Heart right ventricle (tissue), 16 donors: ENCODE measurements at regions not wholly inside any gene's neighbourhood (a gene's known extent, or its start where the extent isn't known, plus 50 kb on each side); places are given as distances from the start of the nearest gene placed in this dataset.
A peak's percentile ranks its signal among the peaks of the same experiment; 100 is the strongest.

Experiments used
- ATAC-seq, 8 donors: fragments of 200-7000 bp; cut with Tn5 transposase; one replicate each; pipeline ENCODE4 v1.9.1; 2020; ENCODE audit warnings: mild to moderate bottlenecking in 8 of 8, moderate library complexity in 8 of 8, moderate number of reproducible peaks in 1 of 8
- DNase-seq, 2 donors: peaks; one replicate each; pipeline ENCODE4 v3.0.0-alpha.2; 2020
- H3K27ac ChIP-seq, 10 donors: fragments of 200-600 bp; sonication (generic) in 2 of 10; one replicate each; pipeline versions ENCODE4 v1.5.0 to v1.8.0; 2020 to 2022; ENCODE audit warnings: mild to moderate bottlenecking in 3 of 10
- H3K27me3 ChIP-seq, 7 donors: fragments of 200-600 bp; one replicate each; pipeline ENCODE4 v1.8.0; 2021 to 2022; ENCODE audit warnings: mild to moderate bottlenecking in 2 of 7
- H3K36me3 ChIP-seq, 9 donors: fragments of 200-600 bp; sonication (generic) in 1 of 9; one replicate each; pipeline versions ENCODE4 v1.5.0 to v1.8.0; 2020 to 2022; ENCODE audit warnings: mild to moderate bottlenecking in 2 of 9
- H3K4me1 ChIP-seq, 9 donors: fragments of 200-600 bp; sonication (generic) in 1 of 9; one replicate each; pipeline versions ENCODE4 v1.5.0 to v1.8.0; 2020 to 2022; ENCODE audit warnings: mild to moderate bottlenecking in 4 of 9
- H3K4me3 ChIP-seq, 10 donors: fragments of 200-600 bp; sonication (generic) in 2 of 10; one replicate each; pipeline versions ENCODE4 v1.5.0 to v1.8.0; 2020 to 2022; ENCODE audit warnings: mild to moderate bottlenecking in 7 of 10, moderate library complexity in 2 of 10
- H3K9me3 ChIP-seq, 11 donors: fragments of 200-600 bp in 10 of 11; sonication (generic) in 2 of 11; one replicate each; pipeline versions ENCODE4 v1.5.0 to v1.8.0; 2013 to 2022; ENCODE audit warnings: mild to moderate bottlenecking in 2 of 11, control low read depth in 1 of 11, moderate library complexity in 1 of 11
- WGBS, 2 donors: extraction: QIAGEN DNeasy Blood & Tissue Kit; methylation state at CpG; one replicate each; pipeline ENCODE4 v1.1.7; 2013; ENCODE audit warnings: inconsistent platforms in 1 of 2; 5-methylcytosine and 5-hydroxymethylcytosine counted together
- intact Hi-C, 10 donors: fragments of 100-400 bp; cut with DNase I; formaldehyde crosslinking; loops; one replicate each; pipeline versions ENCODE4 v1.11.1 to v1.14.2; 2022
- TF ChIP-seq, protein P1 (sequence below), 9 donors: fragments of 200-600 bp; sonication (generic) in 2 of 9; IDR thresholded peaks; one replicate each; pipeline versions ENCODE4 v1.5.0 to v1.8.0; 2021 to 2022; ENCODE audit warnings: antibody characterized with exemption in 9 of 9, mild to moderate bottlenecking in 5 of 9, moderate library complexity in 1 of 9
- donor health status: Arrhythmogenic right ventricular cardiomyopathy.
- donor health status: ischemic (EF 13 %, LVEDD 7.1; RV severe dilation, severe dysfunction).
- donor health status: healthy with polysubstance abuse.
- donor health status: DM: no; HTN: yes; CAD: no.
- donor health status: DM: no; HTN: no; CAD: no.
- donor health status: ischemic (EF 25% LVEDD 6.9; RV normal size, moderate dysfunction).
- donor health status: ischemic (EF 25% LVEDD 5.7; RV mildly dilated, moderate dysfunction).
- donor health status: healthy.
- donor health status: DM: yes; HTN: yes; CAD: no.
- donor health status: Ischemic cardiomyopathy.
- donor health status: ischemic (EF 35%, LVEDD 5.7; RV mildly dilated, moderate dysfunction).
- donor health status: nonischemic (EF 11% LVEDD 7.7; RV severe dilation, severe dysfunction).
- donor health status: DM: yes; HTN: yes; CAD: no.
- donor health status: PGD.
- donor health status: ischemic (EF 29% LVEDD 5.4; RV normal size, mild dysfunction).
- donor health status: nonischemic (EF 23%, LVEDD 6.1; RV moderate dilation, normal function).

DNA sequence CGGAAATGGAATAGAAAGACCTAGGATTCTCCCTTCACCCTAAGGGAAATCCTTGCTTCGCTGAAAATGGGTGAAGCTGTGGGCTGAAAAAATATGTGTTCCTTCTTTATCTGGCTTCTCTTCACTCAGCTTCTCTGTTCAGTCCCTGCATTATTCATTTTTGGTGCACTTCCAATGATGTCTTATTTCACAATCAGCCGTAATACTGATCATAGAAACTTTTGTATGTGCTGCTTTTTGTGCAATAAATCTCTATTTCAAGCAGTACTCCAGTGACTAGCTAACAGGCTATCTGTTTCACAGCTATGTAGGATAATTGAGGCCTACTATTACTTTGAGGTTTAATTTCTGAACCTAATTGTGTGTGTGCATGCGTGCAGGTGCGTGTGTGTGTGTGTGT lies 144.6 kb downstream of the FOXL1 start:
- Histone ChIP-seq H3K4me1 (peaks cover 0 to 11% (median 0%) of the 10 kb centered on the region in 9 donors), H3K36me3 (no peaks in the 10 kb centered on the region), H3K4me3 (no peak overlapping the region), H3K27me3 (peaks cover 0 to 10% (median 0%) of the 10 kb centered on the region in 7 donors), H3K9me3 (no peaks in the 10 kb centered on the region), H3K27ac (no peak overlapping the region)
- intact Hi-C loops, result no loop called here
- 79 to 86% methylated on average over 5 of the region's 5 CpGs for WGBS, 2 donors
- DNase-seq, result no peak
- TF ChIP-seq, protein P1, sequence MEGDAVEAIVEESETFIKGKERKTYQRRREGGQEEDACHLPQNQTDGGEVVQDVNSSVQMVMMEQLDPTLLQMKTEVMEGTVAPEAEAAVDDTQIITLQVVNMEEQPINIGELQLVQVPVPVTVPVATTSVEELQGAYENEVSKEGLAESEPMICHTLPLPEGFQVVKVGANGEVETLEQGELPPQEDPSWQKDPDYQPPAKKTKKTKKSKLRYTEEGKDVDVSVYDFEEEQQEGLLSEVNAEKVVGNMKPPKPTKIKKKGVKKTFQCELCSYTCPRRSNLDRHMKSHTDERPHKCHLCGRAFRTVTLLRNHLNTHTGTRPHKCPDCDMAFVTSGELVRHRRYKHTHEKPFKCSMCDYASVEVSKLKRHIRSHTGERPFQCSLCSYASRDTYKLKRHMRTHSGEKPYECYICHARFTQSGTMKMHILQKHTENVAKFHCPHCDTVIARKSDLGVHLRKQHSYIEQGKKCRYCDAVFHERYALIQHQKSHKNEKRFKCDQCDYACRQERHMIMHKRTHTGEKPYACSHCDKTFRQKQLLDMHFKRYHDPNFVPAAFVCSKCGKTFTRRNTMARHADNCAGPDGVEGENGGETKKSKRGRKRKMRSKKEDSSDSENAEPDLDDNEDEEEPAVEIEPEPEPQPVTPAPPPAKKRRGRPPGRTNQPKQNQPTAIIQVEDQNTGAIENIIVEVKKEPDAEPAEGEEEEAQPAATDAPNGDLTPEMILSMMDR (IDR thresholded peaks at IDR 0.05), result no peak
- peak in 2 of 8 donors; percentile 46 to 52 for ATAC-seq

DNA sequence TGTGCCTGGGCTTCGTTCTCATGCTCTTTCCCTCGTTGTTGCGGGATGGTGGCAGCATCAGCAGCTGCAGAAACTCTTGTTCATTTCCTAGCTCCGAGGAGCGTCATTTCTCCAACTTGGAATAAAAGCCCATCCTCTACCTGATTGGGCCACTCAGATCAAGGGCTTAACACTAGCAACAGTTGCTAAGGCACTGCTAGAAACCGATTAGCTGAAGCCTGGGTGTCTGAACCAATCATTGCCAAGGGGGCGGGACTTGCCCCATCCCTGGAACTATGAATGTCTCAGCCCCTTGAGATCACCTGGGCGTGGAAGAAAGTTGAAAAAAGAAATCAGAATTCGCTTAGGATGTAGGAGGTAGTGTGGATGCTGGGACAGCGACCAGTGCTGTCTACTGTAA lies 145.3 kb downstream of the FOXL1 start:
- Histone ChIP-seq H3K27ac (no peak overlapping the region), H3K9me3 (peaks cover 0 to under 1% (median 0%) of the 10 kb centered on the region in 11 donors), H3K4me1 (peaks cover 0 to 11% (median 0%) of the 10 kb centered on the region in 9 donors), H3K36me3 (no peaks in the 10 kb centered on the region), H3K27me3 (peaks cover 0 to 7% (median 0%) of the 10 kb centered on the region in 7 donors), H3K4me3 (no peak overlapping the region)
- WGBS, 2 donors, result 85 to 91% methylated on average over 10 of the region's 10 CpGs
- intact Hi-C loops, result no loop called here
- DNase-seq (no peak), ATAC-seq (no peak)
- TF ChIP-seq, protein P1 (IDR thresholded peaks at IDR 0.05), result no peak

DNA sequence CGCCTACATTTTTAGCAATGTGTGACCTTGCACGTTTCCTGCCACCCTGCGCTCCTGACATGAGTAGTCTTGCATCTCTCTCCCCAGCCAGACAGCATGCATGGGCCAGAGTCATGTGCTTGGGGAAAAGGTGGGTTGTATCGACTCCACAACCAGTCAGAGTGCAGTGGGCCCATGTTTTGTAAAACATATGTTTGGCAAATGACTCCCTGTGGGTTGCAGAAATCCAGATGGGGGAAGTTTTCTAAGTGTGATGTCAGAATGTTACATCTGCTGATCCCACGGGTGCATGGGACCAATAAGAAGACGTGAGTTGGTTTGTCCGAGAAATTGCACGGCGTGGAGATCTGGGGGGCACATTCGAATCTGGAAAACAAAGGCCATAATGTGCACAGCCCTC lies 147.1 kb downstream of the FOXL1 start:
- peaks cover 0 to 11% (median 0%) of the 10 kb centered on the region in 9 donors for H3K4me1 ChIP-seq
- peaks cover 0 to 13% (median under 1%) of the 10 kb centered on the region in 7 donors for H3K27me3 ChIP-seq
- TF ChIP-seq, protein P1 (IDR thresholded peaks at IDR 0.05), result no peak
- peaks cover 0 to 5% (median 0%) of the 10 kb centered on the region in 11 donors for H3K9me3 ChIP-seq
- no peak overlapping the region for H3K4me3 ChIP-seq
- DNase-seq (no peak), ATAC-seq (no peak)
- H3K36me3 ChIP-seq, result no peaks in the 10 kb centered on the region
- intact Hi-C loops, result loop anchor here in 1 of 10 donors (5.0 kb wide), 1 partner anchor 332 kb away; no protein-coding TSS in a partner anchor
- WGBS, 2 donors, result 66% methylated on average over 10 of the region's 10 CpGs
- no peak overlapping the region for H3K27ac ChIP-seq

DNA sequence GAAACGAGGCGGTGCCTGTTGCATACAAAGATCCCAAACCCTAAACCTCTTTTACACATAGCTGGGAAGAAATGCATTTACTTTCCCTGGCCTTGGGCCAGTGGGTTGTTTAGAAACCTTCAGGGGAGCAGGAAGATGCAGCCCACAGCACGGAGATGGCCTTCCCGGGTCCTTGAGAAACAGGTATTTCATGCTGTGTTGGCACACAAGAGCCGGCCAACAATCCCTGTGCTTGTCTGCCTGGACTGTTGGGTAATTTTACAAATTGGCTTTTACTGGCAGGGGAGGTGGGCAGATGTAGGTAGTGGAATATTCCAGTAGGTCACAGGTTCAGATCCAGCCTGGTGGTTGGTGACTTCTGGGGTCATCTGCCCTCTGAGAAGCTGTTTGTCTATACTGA lies 148.0 kb downstream of the FOXL1 start:
- TF ChIP-seq, protein P1 (IDR thresholded peaks at IDR 0.05), result no peak
- Histone ChIP-seq H3K27me3 (peaks cover 0 to 14% (median 8%) of the 10 kb centered on the region in 7 donors), H3K4me1 (peaks cover 0 to 11% (median 0%) of the 10 kb centered on the region in 9 donors), H3K4me3 (no peak overlapping the region), H3K9me3 (peaks cover 0 to 5% (median 0%) of the 10 kb centered on the region in 11 donors), H3K36me3 (no peaks in the 10 kb centered on the region), H3K27ac (no peak overlapping the region)
- DNase-seq (no peak), ATAC-seq (no peak)
- 79 to 92% methylated on average over 5 of the region's 5 CpGs for WGBS, 2 donors
- intact Hi-C loops, result loop anchor here in 1 of 10 donors (5.0 kb wide), 1 partner anchor 331 kb away; no protein-coding TSS in a partner anchor
